Chondrocyte (in vitro differentiated cells): ENCODE measurements at regions not wholly inside any gene's neighbourhood (a gene's known extent, or its start where the extent isn't known, plus 50 kb on each side); places are given as distances from the start of the nearest gene placed in this dataset.

Experiments
- DNase-seq: peaks from one replicate; pipeline ENCODE4 v3.0.0; 2021; ENCODE audit warnings: mixed read lengths, low spot score
- H3K27ac Mint-ChIP-seq: one replicate; pipeline ENCODE4 v1.8.0; 2021; ENCODE audit warnings: mild to moderate bottlenecking, moderate library complexity, mixed read lengths; ENCODE audit not compliant: unreplicated experiment
- H3K27me3 Mint-ChIP-seq: 2 replicates; pipeline ENCODE4 v1.8.0; 2021; ENCODE audit warnings: low read depth, mixed read lengths
- H3K36me3 Mint-ChIP-seq: 2 replicates; pipeline ENCODE4 v1.8.0; 2021; ENCODE audit warnings: low read depth, mixed read lengths
- H3K4me1 Mint-ChIP-seq: 2 replicates; pipeline ENCODE4 v1.8.0; 2021; ENCODE audit warnings: low read depth, mild to moderate bottlenecking, mixed read lengths
- H3K4me3 Mint-ChIP-seq: one replicate; pipeline ENCODE4 v1.8.0; 2021; ENCODE audit warnings: mild to moderate bottlenecking, moderate library complexity, mixed read lengths; ENCODE audit not compliant: unreplicated experiment
- H3K9me3 Mint-ChIP-seq: 2 replicates; pipeline ENCODE4 v1.8.0; 2021; ENCODE audit warnings: low read depth, mixed read lengths
- TF ChIP-seq, protein P1 (sequence below): fragments of 200-600 bp; sonication (generic); IDR thresholded peaks from 2 replicates; pipeline ENCODE4 v1.5.0; 2021; ENCODE audit warnings: antibody characterized with exemption, mild to moderate bottlenecking, moderate library complexity

DNA sequence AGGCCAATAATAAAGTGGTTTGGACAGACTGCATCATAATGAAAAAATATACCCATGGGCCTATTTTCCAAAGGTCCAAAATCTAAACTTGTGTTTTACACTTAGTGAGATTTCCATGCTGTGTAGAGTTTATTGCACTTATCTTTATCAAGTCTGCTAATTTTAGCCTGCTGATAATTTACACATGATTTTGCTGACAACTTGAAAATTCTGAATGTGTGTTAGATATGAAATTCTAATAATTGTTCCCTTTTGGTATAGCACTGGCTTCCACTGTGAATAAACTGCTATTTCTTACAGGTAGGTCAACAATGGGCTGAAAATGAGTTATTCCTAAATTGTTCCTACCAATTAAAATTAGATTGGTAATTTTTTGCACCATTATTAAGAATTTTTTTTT, 589.1 kb upstream of the ANO3 start:
- Mint-ChIP-seq H3K27me3 (no peaks in the 10 kb centered on the region), H3K4me1 (no peaks in the 10 kb centered on the region), H3K27ac (no peak overlapping the region), H3K9me3 (peaks cover 3% of the 10 kb centered on the region), H3K4me3 (no peak overlapping the region), H3K36me3 (peaks cover 1% of the 10 kb centered on the region)
- no peak for DNase-seq
- TF ChIP-seq, protein P1, sequence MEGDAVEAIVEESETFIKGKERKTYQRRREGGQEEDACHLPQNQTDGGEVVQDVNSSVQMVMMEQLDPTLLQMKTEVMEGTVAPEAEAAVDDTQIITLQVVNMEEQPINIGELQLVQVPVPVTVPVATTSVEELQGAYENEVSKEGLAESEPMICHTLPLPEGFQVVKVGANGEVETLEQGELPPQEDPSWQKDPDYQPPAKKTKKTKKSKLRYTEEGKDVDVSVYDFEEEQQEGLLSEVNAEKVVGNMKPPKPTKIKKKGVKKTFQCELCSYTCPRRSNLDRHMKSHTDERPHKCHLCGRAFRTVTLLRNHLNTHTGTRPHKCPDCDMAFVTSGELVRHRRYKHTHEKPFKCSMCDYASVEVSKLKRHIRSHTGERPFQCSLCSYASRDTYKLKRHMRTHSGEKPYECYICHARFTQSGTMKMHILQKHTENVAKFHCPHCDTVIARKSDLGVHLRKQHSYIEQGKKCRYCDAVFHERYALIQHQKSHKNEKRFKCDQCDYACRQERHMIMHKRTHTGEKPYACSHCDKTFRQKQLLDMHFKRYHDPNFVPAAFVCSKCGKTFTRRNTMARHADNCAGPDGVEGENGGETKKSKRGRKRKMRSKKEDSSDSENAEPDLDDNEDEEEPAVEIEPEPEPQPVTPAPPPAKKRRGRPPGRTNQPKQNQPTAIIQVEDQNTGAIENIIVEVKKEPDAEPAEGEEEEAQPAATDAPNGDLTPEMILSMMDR = no peak

DNA sequence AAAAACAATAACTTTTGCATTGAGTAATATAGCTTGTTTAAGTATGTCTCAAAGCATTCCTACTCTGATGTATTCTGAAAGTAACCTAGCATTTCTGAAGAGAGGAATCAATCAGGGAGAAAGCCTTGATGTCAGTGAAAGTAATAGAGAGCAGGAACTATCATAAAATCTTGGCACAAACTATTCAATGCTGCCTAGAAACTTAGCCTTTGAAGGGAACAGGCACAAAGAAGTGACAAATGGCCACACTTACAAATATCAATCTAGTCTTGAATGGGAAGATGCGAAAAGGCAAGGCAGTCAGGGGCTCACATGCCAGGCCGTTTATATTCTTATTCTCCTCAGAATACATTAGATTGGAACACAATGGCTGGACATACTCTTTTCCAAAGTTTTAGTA, 576.5 kb upstream of the ANO3 start:
- Mint-ChIP-seq H3K36me3 (no peaks in the 10 kb centered on the region), H3K4me1 (no peaks in the 10 kb centered on the region), H3K9me3 (peaks cover 12% of the 10 kb centered on the region), H3K27me3 (no peaks in the 10 kb centered on the region), H3K4me3 (no peak overlapping the region), H3K27ac (no peak overlapping the region)
- TF ChIP-seq, protein P1 = no peak
- DNase-seq = no peak

DNA sequence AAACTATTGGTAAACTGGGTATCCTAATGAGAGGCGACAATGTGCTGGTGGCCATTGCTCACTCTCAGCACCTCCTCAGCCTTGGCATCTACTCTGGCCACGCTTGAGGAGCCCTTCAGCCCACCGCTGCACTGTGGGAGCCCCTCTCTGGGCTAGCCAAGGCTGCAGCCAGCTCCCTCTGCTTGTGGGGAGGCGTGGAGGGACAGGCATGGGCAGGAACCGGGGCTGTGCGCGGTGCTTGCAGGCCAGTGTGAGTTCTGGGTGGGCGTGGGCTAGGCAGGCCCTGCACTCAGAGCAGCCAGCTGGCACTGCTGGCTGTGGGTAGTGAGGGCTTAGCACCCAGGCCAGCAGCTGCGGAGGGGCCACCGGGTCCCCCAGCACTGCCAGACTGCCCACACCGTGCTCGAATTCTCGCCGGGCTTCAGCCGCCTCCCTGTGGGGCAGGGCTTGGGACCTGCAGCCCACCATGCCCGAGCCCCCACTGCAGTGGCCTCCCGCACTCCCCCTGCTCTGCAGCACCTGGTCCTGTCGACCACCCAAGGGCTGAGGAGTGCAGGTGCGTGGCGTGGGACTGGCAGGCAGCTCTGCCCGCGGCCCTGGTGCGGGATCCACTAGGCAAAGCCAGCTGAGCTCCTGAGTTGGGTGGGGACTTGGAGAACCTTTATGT, 575.9 kb upstream of the ANO3 start:
- Mint-ChIP-seq H3K4me1 (no peaks in the 10 kb centered on the region), H3K9me3 (peaks cover 17% of the 10 kb centered on the region), H3K27me3 (no peaks in the 10 kb centered on the region), H3K27ac (no peak overlapping the region), H3K36me3 (no peaks in the 10 kb centered on the region), H3K4me3 (no peak overlapping the region)
- DNase-seq = peak; percentile 88
- TF ChIP-seq, protein P1 = no peak

DNA sequence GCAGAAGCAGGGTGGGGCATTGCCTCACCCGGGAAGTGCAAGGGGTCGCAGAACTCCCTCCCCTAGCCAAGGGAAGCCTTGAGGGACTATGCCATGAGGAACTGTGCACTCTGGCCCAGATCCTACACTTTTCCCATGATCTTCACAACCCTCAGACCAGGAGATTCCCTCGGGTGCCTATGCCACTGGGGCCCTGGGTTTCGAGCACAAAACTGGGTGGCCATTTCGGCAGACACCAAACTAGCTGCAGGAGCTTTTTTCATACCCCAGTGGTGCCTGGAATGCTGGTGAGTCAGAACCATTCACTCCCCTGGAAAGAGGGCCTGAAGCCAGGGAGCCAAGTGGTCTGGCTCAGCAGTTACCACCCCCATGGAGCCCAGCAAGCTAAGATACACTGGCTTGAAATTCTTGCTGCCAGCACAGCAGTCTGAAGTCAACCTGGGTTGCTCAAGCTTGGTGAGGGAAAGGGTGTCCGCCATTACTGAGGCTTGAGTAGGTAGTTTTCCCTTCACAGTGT, 573.7 kb upstream of the ANO3 start:
- no peak overlapping the region for H3K4me3 Mint-ChIP-seq
- H3K9me3 Mint-ChIP-seq = peaks cover 39% of the 10 kb centered on the region

DNA sequence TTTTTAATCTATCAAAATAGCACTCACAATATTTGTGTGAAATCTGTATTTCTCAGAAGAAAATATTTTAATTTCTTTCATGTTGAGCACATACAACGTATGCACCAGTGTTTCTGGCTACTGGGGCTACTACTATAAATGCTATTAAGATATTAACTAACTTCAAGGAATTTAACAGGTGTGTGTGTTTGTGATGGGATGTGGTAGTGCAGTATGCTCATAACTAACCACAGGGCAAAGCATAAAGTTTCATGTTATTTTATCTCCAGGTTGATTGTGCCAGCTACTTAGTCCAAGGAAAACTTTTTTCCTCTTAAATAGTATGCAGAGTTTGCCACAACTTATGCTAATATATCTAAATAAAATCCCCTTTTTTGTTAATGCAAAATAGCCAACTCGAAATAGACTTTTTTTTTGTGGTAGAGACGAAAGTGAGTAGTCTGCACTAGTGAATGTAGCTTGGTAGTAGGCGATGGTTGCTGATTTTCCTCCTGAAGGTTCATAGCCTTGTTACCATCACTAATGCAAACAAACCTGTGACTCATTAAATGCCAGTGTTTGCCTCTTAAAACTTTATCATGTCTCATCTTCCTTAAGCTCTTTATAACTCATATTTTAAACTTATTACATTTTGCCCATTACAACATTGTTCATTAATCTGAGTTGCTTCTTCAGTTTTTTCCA, 565.5 kb upstream of the ANO3 start:
- H3K27me3 Mint-ChIP-seq = no peaks in the 10 kb centered on the region
- H3K36me3 Mint-ChIP-seq = no peaks in the 10 kb centered on the region
- no peak overlapping the region for H3K27ac Mint-ChIP-seq
- H3K4me3 Mint-ChIP-seq = no peak overlapping the region
- H3K4me1 Mint-ChIP-seq = peaks cover 25% of the 10 kb centered on the region
- no peak for DNase-seq
- peaks cover 23% of the 10 kb centered on the region for H3K9me3 Mint-ChIP-seq
- TF ChIP-seq, protein P1 = no peak

More for the DNA sequence above, 573.7 kb upstream of the ANO3 start:
- Mint-ChIP-seq H3K27me3 (no peaks in the 10 kb centered on the region), H3K36me3 (no peaks in the 10 kb centered on the region), H3K27ac (no peak overlapping the region), H3K4me1 (no peaks in the 10 kb centered on the region)
- no peak for DNase-seq
- TF ChIP-seq, protein P1 = no peak
